Stimulated activated naive CD8-positive, alpha-beta T cell treated with anti-CD3 and anti-CD28 coated beads, Interleukin-15, Interleukin-2, amounts not matched to agents 100 ng/mL and 50 ng/mL, for 24 hours (primary cell): ENCODE measurements at regions not wholly inside any gene's neighbourhood (a gene's known extent, or its start where the extent isn't known, plus 50 kb on each side); places are given as distances from the start of the nearest gene placed in this dataset.

ENCODE experiments used
- H3K27ac Mint-ChIP-seq: one replicate; pipeline ENCODE4 v1.8.0; 2021; ENCODE audit warnings: mild to moderate bottlenecking, mixed read lengths
- H3K27me3 Mint-ChIP-seq: one replicate; pipeline ENCODE4 v1.8.0; 2021; ENCODE audit warnings: mixed read lengths
- H3K36me3 Mint-ChIP-seq: one replicate; pipeline ENCODE4 v1.8.0; 2021; ENCODE audit warnings: low read depth, mixed read lengths
- H3K4me1 Mint-ChIP-seq: one replicate; pipeline ENCODE4 v1.8.0; 2021; ENCODE audit warnings: low read depth, mixed read lengths
- H3K4me3 Mint-ChIP-seq: one replicate; pipeline ENCODE4 v1.8.0; 2021; ENCODE audit warnings: mild to moderate bottlenecking, mixed read lengths
- H3K9me3 Mint-ChIP-seq: one replicate; pipeline ENCODE4 v1.8.0; 2021; ENCODE audit warnings: mixed read lengths

- no peaks in the 10 kb centered on the region for H3K9me3 Mint-ChIP-seq
- no peak overlapping the region for H3K4me3 Mint-ChIP-seq
- no peaks in the 10 kb centered on the region for H3K27me3 Mint-ChIP-seq
- no peaks in the 10 kb centered on the region for H3K4me1 Mint-ChIP-seq
- H3K36me3 Mint-ChIP-seq, result no peaks in the 10 kb centered on the region
- H3K27ac Mint-ChIP-seq, result no peak overlapping the region
Observed at GRCh38 chr13:104701591-104701990, 1635.4 kb upstream of the SLC10A2 start.

GRCh38 chr13:104694397-104694796, 1628.2 kb upstream of the SLC10A2 start:
- H3K36me3 Mint-ChIP-seq, result no peaks in the 10 kb centered on the region
- H3K9me3 Mint-ChIP-seq, result no peaks in the 10 kb centered on the region
- H3K27ac Mint-ChIP-seq, result no peak overlapping the region
- H3K27me3 Mint-ChIP-seq, result no peaks in the 10 kb centered on the region
- no peak overlapping the region for H3K4me3 Mint-ChIP-seq
- no peaks in the 10 kb centered on the region for H3K4me1 Mint-ChIP-seq

GRCh38 chr13:104693126-104693525, 1626.9 kb upstream of the SLC10A2 start:
- Mint-ChIP-seq H3K4me3 (no peak overlapping the region), H3K36me3 (no peaks in the 10 kb centered on the region), H3K27me3 (no peaks in the 10 kb centered on the region), H3K9me3 (no peaks in the 10 kb centered on the region), H3K27ac (no peak overlapping the region), H3K4me1 (no peaks in the 10 kb centered on the region)

GRCh38 chr13:104691767-104692467, 1625.7 kb upstream of the SLC10A2 start:
- Mint-ChIP-seq H3K27ac (no peak overlapping the region), H3K36me3 (no peaks in the 10 kb centered on the region), H3K4me1 (no peaks in the 10 kb centered on the region), H3K4me3 (no peak overlapping the region), H3K9me3 (no peaks in the 10 kb centered on the region), H3K27me3 (no peaks in the 10 kb centered on the region)

- no peaks in the 10 kb centered on the region for H3K36me3 Mint-ChIP-seq
- H3K4me3 Mint-ChIP-seq, result no peak overlapping the region
- H3K27me3 Mint-ChIP-seq, result no peaks in the 10 kb centered on the region
- no peaks in the 10 kb centered on the region for H3K4me1 Mint-ChIP-seq
- H3K9me3 Mint-ChIP-seq, result no peaks in the 10 kb centered on the region
- H3K27ac Mint-ChIP-seq, result no peak overlapping the region
Observed at GRCh38 chr13:104686484-104686883, 1620.3 kb upstream of the SLC10A2 start.

GRCh38 chr13:104683789-104684188, 1617.6 kb upstream of the SLC10A2 start:
- Mint-ChIP-seq H3K4me1 (no peaks in the 10 kb centered on the region), H3K4me3 (no peak overlapping the region), H3K27me3 (no peaks in the 10 kb centered on the region), H3K9me3 (no peaks in the 10 kb centered on the region), H3K27ac (no peak overlapping the region), H3K36me3 (no peaks in the 10 kb centered on the region)

- H3K36me3 Mint-ChIP-seq, result no peaks in the 10 kb centered on the region
- no peak overlapping the region for H3K4me3 Mint-ChIP-seq
- H3K27ac Mint-ChIP-seq, result no peak overlapping the region
- no peaks in the 10 kb centered on the region for H3K27me3 Mint-ChIP-seq
- H3K9me3 Mint-ChIP-seq, result no peaks in the 10 kb centered on the region
- H3K4me1 Mint-ChIP-seq, result no peaks in the 10 kb centered on the region
Observed at GRCh38 chr13:104678161-104678560, 1611.9 kb upstream of the SLC10A2 start.

- Mint-ChIP-seq H3K36me3 (no peaks in the 10 kb centered on the region), H3K27me3 (no peaks in the 10 kb centered on the region), H3K9me3 (no peaks in the 10 kb centered on the region), H3K4me1 (no peaks in the 10 kb centered on the region), H3K27ac (no peak overlapping the region), H3K4me3 (no peak overlapping the region)
Observed at GRCh38 chr13:104671901-104672300, 1605.7 kb upstream of the SLC10A2 start.

- H3K4me1 Mint-ChIP-seq, result no peaks in the 10 kb centered on the region
- peaks cover 4% of the 10 kb centered on the region for H3K9me3 Mint-ChIP-seq
- H3K4me3 Mint-ChIP-seq, result no peak overlapping the region
- no peak overlapping the region for H3K27ac Mint-ChIP-seq
- no peaks in the 10 kb centered on the region for H3K36me3 Mint-ChIP-seq
- no peaks in the 10 kb centered on the region for H3K27me3 Mint-ChIP-seq
Observed at GRCh38 chr13:104657196-104657595, 1591.0 kb upstream of the SLC10A2 start.

GRCh38 chr13:104650431-104650830, 1584.2 kb upstream of the SLC10A2 start:
- H3K4me1 Mint-ChIP-seq, result no peaks in the 10 kb centered on the region
- peaks cover 4% of the 10 kb centered on the region for H3K9me3 Mint-ChIP-seq
- no peaks in the 10 kb centered on the region for H3K36me3 Mint-ChIP-seq
- no peaks in the 10 kb centered on the region for H3K27me3 Mint-ChIP-seq
- no peak overlapping the region for H3K27ac Mint-ChIP-seq
- no peak overlapping the region for H3K4me3 Mint-ChIP-seq

GRCh38 chr13:104648291-104648690, 1582.1 kb upstream of the SLC10A2 start:
- Mint-ChIP-seq H3K27ac (no peak overlapping the region), H3K4me1 (no peaks in the 10 kb centered on the region), H3K36me3 (no peaks in the 10 kb centered on the region), H3K9me3 (peaks cover 1% of the 10 kb centered on the region), H3K4me3 (no peak overlapping the region), H3K27me3 (no peaks in the 10 kb centered on the region)

GRCh38 chr13:104645786-104646185, 1579.6 kb upstream of the SLC10A2 start:
- Mint-ChIP-seq H3K36me3 (no peaks in the 10 kb centered on the region), H3K9me3 (no peaks in the 10 kb centered on the region), H3K4me3 (no peak overlapping the region), H3K4me1 (no peaks in the 10 kb centered on the region), H3K27ac (no peak overlapping the region), H3K27me3 (no peaks in the 10 kb centered on the region)

GRCh38 chr13:104641309-104641708, 1575.1 kb upstream of the SLC10A2 start:
- Mint-ChIP-seq H3K9me3 (no peaks in the 10 kb centered on the region), H3K4me3 (no peak overlapping the region), H3K4me1 (no peaks in the 10 kb centered on the region), H3K27me3 (no peaks in the 10 kb centered on the region), H3K27ac (no peak overlapping the region), H3K36me3 (no peaks in the 10 kb centered on the region)

- H3K36me3 Mint-ChIP-seq, result no peaks in the 10 kb centered on the region
- no peak overlapping the region for H3K4me3 Mint-ChIP-seq
Observed at GRCh38 chr13:104635879-104636278, 1569.7 kb upstream of the SLC10A2 start.

GRCh38 chr13:104634016-104634415, 1567.8 kb upstream of the SLC10A2 start:
- Mint-ChIP-seq H3K27ac (no peak overlapping the region), H3K9me3 (no peaks in the 10 kb centered on the region), H3K4me3 (no peak overlapping the region), H3K4me1 (no peaks in the 10 kb centered on the region), H3K27me3 (no peaks in the 10 kb centered on the region), H3K36me3 (no peaks in the 10 kb centered on the region)

More at GRCh38 chr13:104635879-104636278, 1569.7 kb upstream of the SLC10A2 start:
- Mint-ChIP-seq H3K4me1 (no peaks in the 10 kb centered on the region), H3K27ac (no peak overlapping the region), H3K27me3 (no peaks in the 10 kb centered on the region), H3K9me3 (no peaks in the 10 kb centered on the region)

- Mint-ChIP-seq H3K4me3 (no peak overlapping the region), H3K27ac (no peak overlapping the region), H3K9me3 (no peaks in the 10 kb centered on the region), H3K27me3 (no peaks in the 10 kb centered on the region), H3K4me1 (no peaks in the 10 kb centered on the region), H3K36me3 (no peaks in the 10 kb centered on the region)
Observed at GRCh38 chr13:104632736-104633135, 1566.5 kb upstream of the SLC10A2 start.
